A673 (cell line): ENCODE measurements at regions not wholly inside any gene's neighbourhood (a gene's known extent, or its start where the extent isn't known, plus 50 kb on each side); places are given as distances from the start of the nearest gene placed in this dataset.

ENCODE experiments used
- EZH2 ChIP-seq: fragments of 200-600 bp; sonication (generic); IDR thresholded peaks from 2 replicates; pipeline ENCODE4 v1.6.1; 2017; ENCODE audit warnings: borderline replicate concordance, low read depth, mild to moderate bottlenecking, mixed read lengths, antibody characterized with exemption, low read length; ENCODE audit not compliant: poor library complexity, severe bottlenecking
- TF ChIP-seq, protein P1 (sequence below): fragments of 300-800, 200-600 bp; sonication (generic); conservative IDR thresholded peaks from 2 replicates; pipeline ENCODE4 v1.5.1; 2017; ENCODE audit warnings: low read depth, mild to moderate bottlenecking, antibody characterized with exemption, low read length, moderate library complexity, mixed read lengths

- TF ChIP-seq, protein P1, sequence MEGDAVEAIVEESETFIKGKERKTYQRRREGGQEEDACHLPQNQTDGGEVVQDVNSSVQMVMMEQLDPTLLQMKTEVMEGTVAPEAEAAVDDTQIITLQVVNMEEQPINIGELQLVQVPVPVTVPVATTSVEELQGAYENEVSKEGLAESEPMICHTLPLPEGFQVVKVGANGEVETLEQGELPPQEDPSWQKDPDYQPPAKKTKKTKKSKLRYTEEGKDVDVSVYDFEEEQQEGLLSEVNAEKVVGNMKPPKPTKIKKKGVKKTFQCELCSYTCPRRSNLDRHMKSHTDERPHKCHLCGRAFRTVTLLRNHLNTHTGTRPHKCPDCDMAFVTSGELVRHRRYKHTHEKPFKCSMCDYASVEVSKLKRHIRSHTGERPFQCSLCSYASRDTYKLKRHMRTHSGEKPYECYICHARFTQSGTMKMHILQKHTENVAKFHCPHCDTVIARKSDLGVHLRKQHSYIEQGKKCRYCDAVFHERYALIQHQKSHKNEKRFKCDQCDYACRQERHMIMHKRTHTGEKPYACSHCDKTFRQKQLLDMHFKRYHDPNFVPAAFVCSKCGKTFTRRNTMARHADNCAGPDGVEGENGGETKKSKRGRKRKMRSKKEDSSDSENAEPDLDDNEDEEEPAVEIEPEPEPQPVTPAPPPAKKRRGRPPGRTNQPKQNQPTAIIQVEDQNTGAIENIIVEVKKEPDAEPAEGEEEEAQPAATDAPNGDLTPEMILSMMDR = no peak
- TF ChIP-seq EZH2 = no peak
Observed at GRCh38 chr4:176588436-176588835, 204.3 kb downstream of the VEGFC start.
